ENCODE measurements at regions not wholly inside any gene's neighbourhood (a gene's known extent, or its start where the extent isn't known, plus 50 kb on each side); places are given as distances from the start of the nearest gene placed in this dataset.

- no peak for TF ChIP-seq CTCF (IDR thresholded peaks at IDR 0.05; ENCODE audit: borderline replicate concordance, insufficient read depth, low read depth, low read length)
- no peak overlapping the region for H3K4me3 ChIP-seq (ENCODE audit: low read depth, low read length)
Measured at GRCh38 chr11:11021563-11021962, 163.7 kb upstream of the ZBED5 start.

- TF ChIP-seq CTCF (IDR thresholded peaks at IDR 0.05; ENCODE audit: borderline replicate concordance, insufficient read depth, low read depth, low read length), result no peak
- no peak overlapping the region for H3K4me3 ChIP-seq (ENCODE audit: low read depth, low read length)
Measured at GRCh38 chr11:11020747-11021149, 162.9 kb upstream of the ZBED5 start.

- no peak overlapping the region for H3K4me3 ChIP-seq (ENCODE audit: low read depth, low read length)
- no peak for TF ChIP-seq CTCF (IDR thresholded peaks at IDR 0.05; ENCODE audit: borderline replicate concordance, insufficient read depth, low read depth, low read length)
Measured at GRCh38 chr11:11020219-11020726, 162.4 kb upstream of the ZBED5 start.

- H3K4me3 ChIP-seq (ENCODE audit: low read depth, low read length), result no peak overlapping the region
- TF ChIP-seq CTCF (IDR thresholded peaks at IDR 0.05; ENCODE audit: borderline replicate concordance, insufficient read depth, low read depth, low read length), result no peak
Measured at GRCh38 chr11:11016943-11017342, 159.1 kb upstream of the ZBED5 start.

- TF ChIP-seq CTCF (IDR thresholded peaks at IDR 0.05; ENCODE audit: borderline replicate concordance, insufficient read depth, low read depth, low read length), result no peak
Measured at GRCh38 chr11:11016068-11016467, 158.2 kb upstream of the ZBED5 start.

GRCh38 chr11:11011617-11012016, 153.8 kb upstream of the ZBED5 start:
- H3K4me3 ChIP-seq (ENCODE audit: low read depth, low read length), result no peak overlapping the region
- TF ChIP-seq CTCF (IDR thresholded peaks at IDR 0.05; ENCODE audit: borderline replicate concordance, insufficient read depth, low read depth, low read length), result no peak

More at GRCh38 chr11:11016068-11016467, 158.2 kb upstream of the ZBED5 start:
- no peak overlapping the region for H3K4me3 ChIP-seq (ENCODE audit: low read depth, low read length)

- 0 out of 2 replicates have a peak, but pooled peaks have one; percentile 18 for TF ChIP-seq CTCF (IDR thresholded peaks at IDR 0.05; ENCODE audit: borderline replicate concordance, insufficient read depth, low read depth, low read length)
Measured at GRCh38 chr11:11010624-11011127, 152.8 kb upstream of the ZBED5 start.

More at GRCh38 chr11:11010624-11011127, 152.8 kb upstream of the ZBED5 start:
- H3K4me3 ChIP-seq (ENCODE audit: low read depth, low read length), result no peak overlapping the region

Measured in GM12875 (cell line).